ENCODE measurements at regions not wholly inside any gene's neighbourhood (a gene's known extent, or its start where the extent isn't known, plus 50 kb on each side); places are given as distances from the start of the nearest gene placed in this dataset.

DNA sequence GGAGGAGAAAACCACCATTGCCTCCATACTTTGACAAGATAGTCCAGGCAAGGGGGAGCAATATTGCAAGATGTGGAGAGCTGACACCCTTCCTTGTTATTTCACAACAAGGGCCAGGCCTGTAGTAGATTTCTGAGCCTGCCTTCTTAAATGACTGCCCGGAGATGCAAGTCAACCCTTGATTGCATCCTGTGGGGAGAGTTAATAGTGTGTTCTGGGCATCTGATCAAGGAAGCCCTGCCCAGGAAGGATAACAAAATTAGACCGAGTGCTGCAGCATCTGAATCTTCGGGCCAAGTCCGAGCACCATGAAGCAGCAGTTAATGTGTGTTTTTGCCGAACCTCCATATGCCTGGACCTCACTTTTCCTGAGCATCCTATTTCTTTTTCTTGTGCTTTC lies 382.3 kb downstream of the PRDM2 start:
- DNase-seq (ENCODE audit: low spot score) = no peak
- intact Hi-C loops (cut with DNase I) = no loop called here

DNA sequence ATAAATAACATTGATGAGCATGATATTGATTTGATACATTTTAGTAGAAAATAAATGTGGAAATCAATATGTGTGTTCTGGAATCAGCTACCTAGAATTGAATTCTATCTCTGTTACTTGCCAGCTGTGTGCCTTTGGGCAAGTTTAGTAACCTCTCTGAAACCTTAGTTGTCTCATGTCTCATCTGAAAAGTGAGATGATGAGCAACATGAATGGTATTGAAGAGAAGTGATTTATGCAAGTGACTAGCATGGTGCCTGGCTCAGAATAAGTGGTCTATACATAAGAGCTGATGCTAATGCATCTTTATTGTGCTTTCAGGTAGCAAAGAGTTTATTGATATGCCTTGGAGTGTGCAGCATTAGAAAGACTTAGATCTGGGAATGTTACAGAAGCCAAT lies 383.3 kb downstream of the PRDM2 start:
- DNase-seq (ENCODE audit: low spot score) = no peak
- intact Hi-C loops (cut with DNase I) = no loop called here

DNA sequence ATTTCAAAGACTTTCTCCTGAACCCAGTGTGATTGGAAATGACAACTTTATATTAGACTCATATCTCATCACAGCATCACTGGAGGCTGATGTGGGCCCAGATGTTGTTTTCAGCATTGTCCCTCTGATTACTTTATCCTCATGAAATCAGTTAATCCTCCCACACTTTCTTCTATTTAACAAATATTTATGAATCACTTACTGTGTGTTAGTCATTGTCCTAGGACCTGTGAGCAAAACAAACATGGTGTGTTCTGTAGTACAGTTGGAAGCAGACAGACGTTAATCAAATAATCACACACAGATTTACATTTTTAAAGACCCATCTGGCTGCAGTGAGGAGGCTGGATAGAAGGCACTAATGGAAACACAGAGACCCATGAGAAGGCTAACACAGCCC lies 383.7 kb downstream of the PRDM2 start:
- no peak for DNase-seq (ENCODE audit: low spot score)
- intact Hi-C loops (cut with DNase I) = no loop called here

DNA sequence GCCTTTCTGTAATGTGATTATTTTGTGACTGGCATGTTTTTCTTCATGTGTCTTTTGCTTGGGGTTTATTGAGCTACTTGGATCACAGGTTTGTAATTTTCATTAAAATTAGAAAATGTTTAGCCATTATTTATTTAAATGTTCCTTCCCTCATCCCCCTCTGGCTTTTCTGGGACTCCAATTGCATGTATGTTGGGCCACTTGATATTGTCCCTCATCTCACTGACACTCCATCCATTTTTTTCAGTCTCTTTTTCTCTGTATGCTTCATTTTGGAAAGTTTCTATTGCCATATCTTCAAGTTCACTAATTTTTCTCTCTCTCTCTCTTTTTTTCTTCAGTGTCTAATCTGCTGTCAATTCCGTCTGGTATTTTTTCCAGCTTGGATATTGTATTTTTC lies 390.1 kb downstream of the PRDM2 start:
- intact Hi-C loops (cut with DNase I) = no loop called here
- DNase-seq (ENCODE audit: low spot score) = no peak

DNA sequence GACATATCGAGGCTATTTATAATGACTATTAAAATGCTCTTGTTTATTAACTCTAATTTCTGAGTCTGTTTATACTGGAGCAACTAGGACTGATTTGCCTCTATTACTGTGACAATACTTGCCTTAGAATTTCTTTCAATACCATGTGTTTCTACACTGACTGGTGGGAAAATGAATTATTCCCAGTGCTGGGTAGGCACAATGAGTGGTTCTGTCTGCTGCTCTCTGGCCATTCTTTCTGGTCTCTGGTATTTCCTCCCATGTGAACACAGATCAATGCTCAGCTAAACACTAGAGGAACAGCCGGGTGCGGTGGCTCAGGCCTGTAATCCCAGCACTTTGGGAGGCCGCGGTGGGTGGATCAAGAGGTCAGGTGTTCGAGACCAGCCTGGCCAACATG lies 390.5 kb downstream of the PRDM2 start:
- intact Hi-C loops (cut with DNase I) = no loop called here
- DNase-seq (ENCODE audit: low spot score) = no peak

DNA sequence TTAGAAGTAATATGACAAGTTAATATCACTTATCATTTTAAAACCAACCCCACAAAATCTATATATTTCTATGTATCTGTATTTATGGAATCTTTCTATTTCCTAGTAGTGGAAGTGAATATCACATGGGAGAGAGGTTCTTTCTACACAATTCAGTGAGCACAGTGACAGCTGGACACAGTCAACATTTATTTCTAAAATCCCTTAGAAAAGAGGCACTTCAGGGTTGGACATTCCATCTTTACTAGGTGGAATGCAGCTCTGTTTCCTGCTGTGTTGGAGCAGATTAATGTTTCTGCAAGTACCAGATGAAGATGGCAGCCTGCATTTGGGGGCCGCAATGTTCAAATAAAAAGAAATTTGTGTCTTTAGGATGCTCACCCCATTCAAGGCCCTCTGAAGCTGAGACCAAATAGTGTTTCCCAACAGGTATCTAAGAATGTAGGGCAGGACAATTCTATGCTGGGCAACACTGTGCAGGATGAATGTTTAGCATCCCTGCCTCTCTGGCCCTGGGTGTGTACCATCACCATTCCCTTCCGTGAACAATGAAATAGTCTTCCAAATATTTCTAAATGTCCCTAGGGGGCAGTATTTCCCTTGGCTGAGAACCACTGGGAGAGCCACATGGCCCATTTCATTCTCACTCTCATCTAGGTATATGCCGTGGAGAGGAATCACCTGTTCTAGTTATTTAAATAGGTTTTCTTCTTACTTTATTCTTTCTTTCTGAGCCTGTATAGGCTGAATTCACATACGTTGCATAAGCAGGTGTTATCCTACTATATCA lies 394.8 kb downstream of the PRDM2 start:
- intact Hi-C loops (cut with DNase I) = no loop called here
- DNase-seq (ENCODE audit: low spot score) = no peak

DNA sequence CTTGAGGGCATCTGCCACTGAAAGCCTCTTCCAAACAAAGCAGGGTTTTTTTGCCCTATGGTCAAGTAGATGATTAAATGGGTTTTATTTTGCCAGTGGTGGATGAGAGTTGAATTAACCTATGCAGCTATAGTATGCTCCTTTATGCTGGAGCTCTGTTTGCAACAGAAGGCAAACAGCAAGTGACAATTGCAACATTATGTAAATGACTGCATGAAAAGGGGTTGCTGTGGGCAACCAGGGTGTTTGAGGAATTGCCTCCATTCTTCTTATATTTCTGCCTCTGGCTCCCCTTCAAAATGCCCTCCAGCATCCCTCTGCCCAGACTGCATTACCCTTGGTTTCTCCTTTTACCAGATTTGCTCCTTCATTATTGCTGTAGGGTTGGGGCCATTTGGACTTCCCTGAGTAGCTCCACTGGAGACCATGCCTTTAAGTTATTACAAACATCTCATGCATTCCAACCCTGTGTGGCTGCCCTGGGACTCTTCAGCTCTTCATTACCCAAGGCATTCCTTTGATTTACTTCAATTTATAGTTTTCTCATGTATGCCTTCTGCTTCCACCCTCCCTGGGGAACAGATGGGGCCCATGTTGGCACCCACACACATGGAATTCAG lies 398.4 kb downstream of the PRDM2 start:
- intact Hi-C loops (cut with DNase I) = no loop called here
- DNase-seq (ENCODE audit: low spot score) = no peak

DNA sequence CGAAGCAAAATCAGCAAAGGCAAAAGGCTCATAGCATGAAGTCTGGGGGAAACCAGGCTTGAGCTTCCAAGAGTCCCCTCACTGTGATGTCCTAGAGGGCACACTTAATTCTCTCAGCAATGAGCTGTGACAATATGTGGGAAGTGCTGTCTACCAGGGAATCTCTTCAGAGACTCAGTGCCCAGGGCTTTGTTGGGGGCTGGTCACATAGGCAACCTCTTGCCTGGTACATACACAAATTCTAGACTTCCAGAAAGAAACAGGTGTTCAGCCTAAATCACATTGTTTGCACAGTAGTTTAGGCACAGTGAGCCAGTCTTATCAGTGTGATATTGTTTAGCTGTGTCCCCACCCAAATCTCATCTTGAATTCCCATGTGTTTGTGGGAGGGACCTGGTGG lies 400.5 kb downstream of the PRDM2 start:
- intact Hi-C loops (cut with DNase I) = no loop called here
- DNase-seq (ENCODE audit: low spot score) = no peak

DNA sequence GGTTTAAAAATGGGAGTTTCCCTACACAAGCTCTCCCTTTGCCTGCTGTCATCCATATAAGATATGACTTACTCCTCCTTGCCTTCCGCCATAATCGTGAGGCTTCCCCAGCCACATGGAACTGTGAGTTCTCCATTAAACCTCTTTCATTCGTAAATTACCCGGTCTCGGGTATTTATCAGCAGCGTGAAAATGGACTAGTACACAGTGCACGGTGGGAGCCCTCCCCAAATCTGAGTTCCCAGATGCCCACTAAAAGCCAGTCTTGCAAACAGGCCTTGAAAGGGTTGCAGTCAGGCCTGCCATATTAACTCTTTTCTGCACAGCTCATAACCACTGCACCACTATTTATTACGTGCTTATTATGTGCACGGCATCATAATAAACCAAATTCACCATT lies 400.9 kb downstream of the PRDM2 start:
- intact Hi-C loops (cut with DNase I) = no loop called here

DNA sequence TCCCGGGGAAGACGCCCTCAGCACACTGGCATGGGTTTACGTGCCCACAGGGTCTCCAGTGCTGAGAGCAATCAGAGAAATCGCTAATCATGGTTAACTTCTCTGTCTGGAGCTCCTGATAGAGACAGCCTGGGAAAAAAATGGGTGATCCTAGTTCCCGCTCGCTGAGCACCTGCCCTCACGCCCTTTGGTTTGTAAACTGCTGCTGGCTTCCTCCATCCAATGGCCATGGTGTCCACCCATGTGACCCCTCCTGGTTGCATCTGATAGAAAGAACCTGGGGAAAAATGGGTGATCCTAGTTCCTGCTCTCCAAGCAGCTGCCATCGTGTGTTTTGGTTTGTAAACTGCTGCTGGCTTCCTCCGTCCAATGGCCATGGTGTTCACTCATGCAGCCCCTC lies 402.2 kb downstream of the PRDM2 start:
- DNase-seq (ENCODE audit: low spot score) = no peak
- intact Hi-C loops (cut with DNase I) = no loop called here

More for the DNA sequence above, 400.9 kb downstream of the PRDM2 start:
- DNase-seq (ENCODE audit: low spot score) = no peak

DNA sequence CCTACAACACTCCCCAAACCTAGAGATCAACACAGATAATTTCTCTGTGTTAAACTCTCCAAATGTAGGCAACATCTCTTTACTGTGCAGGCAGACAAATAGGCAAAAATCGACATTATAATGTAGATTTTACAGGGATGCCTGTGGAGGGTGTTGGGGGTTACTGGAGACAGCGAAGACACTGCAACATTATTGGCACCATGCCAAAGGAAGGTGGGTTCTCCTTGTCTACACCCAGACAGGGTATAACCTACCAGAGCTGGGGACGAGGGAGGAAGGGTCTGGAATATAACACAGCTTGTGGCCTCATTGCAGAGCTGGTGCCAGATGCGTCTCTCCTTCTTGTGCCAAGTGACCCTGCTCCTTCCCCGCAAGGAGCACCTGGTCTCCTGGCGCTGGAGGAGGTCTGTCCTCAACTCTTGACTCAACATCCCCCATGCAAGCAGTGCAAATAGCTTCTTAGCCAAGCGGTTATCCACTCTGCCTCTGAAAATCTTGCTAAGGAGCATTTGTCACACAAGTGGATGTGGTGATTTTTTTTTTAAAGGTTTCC lies 404.0 kb downstream of the PRDM2 start:
- intact Hi-C loops (cut with DNase I) = no loop called here
- DNase-seq (ENCODE audit: low spot score) = no peak

DNA sequence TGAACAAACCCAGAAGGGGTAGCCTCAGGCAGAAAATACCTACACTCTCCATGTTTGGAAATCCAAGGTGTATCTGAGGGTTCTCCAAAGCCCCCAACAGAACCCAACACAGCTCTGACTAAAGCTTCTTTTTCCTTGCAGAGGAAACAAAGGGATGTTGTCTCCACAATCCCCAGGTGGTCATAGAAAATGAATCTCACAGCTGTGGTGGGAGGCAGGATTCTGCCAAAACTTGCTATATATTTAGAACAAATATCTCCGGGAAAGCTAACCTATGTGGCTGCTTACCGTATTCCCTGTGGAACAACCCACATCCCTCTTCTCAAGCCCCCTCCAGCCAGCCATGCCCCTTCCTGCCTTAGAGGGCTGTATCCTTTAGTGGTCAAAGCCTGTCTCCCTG lies 406.1 kb downstream of the PRDM2 start:
- intact Hi-C loops (cut with DNase I) = no loop called here
- no peak for DNase-seq (ENCODE audit: low spot score)

DNA sequence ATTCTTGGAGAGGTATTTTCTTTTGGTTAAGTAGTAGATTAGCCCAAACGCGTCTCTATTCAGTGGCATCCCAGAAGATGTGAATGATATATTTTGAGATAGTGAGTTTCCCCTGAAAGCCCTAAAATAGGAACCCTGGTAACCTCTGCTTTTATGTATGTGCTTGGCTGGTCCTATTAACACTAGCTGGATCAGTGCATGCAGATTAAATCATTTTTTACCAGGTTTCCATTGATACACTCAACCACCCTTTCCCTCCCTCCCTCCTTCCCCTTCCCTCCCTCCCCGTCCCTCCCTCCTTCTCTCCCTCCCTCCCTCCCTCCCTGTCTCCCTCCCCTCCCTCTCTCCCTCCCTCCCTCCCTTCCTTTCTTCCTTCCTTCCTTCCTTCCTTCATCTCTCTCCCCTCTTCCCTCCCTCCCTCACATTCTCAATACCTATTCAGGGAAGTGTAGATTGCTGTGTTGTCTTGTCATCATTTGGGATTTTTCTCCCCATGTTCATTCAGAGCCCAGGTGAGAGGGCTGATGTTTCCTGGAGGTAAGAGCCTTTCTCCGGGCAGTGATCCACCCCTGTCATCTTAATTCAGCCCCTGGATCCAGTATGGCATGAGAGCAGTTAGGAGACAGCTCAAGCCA lies 406.8 kb downstream of the PRDM2 start:
- no peak for DNase-seq (ENCODE audit: low spot score)
- intact Hi-C loops (cut with DNase I) = no loop called here

DNA sequence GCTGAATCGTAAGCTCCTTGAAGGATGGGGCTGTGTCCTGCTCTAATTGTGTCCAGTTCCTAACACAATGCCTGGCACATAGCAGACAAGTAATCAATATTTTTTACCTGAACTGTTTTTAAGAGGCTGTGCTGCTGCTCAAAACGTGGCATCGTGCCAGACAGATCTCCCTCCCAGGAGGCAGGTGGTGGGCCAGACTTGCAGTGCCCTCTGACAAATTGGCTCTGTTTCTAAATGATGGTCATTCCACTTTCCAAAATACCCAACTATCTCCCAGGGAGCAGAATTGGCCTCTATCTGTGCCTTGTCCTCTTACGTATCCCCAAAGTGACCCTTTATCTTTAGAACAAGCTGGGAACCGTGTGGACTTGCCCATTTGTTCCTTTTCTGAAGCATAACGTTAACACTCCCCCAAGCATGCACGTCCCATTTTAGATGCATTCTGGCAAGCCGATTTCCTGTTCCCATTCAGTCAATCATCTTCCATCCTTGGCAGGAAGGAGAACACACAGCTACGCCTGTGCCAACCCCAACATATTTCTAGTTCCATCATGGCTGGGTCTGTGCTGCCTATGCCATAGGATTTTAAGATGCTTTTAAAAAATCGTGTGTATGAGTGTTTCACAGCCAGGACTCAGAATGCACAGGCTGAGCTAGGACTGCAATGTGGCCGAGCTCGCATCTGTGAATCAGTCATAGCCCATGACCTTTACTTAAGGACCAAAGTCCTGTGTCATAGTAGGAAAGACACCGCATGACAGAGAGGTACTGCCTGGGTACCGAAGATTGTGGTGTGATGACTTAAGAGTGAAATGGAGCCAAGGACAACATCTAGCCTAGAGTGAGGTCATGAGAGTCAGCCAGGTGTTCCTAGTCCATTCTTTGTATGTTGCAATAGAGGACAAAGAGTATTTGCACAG lies 408.6 kb downstream of the PRDM2 start:
- DNase-seq (ENCODE audit: low spot score) = no peak
- intact Hi-C loops (cut with DNase I) = no loop called here

DNA sequence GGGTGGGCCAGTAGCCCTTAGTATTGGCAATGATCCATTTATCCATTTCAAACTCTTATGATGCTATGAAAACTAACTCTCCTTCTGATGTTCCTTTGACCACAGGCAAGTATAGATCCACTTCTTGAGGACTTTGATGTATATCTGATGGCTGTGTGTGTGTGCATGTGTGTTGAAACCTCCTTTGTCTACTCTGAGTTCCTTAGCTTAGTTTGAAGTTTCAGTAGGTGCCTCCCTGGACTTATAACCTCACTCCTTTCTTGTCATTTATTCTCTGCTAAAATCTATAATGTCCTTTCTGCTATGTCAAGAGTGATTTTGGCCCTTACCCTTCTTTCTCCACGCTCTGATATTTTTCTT lies 409.3 kb downstream of the PRDM2 start:
- intact Hi-C loops (cut with DNase I) = no loop called here
- no peak for DNase-seq (ENCODE audit: low spot score)

DNA sequence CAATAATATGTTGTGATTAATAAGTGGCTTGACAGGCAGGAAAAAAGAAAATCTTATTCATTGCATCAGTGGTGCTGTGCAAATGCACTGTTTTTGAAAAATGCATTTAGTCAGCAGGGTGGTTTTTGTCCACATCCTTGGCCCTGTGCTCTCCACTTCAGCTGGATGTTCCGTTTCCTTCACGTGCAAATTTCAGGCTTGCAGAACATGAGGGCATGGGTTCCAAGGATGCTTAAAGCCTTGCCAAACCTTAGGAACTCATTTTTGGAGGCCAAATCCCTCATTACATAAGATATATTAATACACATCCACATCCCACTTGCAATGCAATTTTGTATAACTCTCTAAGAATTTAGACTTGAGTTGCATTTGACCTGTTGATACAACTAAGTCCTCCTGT lies 410.1 kb downstream of the PRDM2 start:
- intact Hi-C loops (cut with DNase I) = loop anchor here (5.0 kb wide), 1 partner anchor 622 kb away; no protein-coding TSS in a partner anchor
- no peak for DNase-seq (ENCODE audit: low spot score)

DNA sequence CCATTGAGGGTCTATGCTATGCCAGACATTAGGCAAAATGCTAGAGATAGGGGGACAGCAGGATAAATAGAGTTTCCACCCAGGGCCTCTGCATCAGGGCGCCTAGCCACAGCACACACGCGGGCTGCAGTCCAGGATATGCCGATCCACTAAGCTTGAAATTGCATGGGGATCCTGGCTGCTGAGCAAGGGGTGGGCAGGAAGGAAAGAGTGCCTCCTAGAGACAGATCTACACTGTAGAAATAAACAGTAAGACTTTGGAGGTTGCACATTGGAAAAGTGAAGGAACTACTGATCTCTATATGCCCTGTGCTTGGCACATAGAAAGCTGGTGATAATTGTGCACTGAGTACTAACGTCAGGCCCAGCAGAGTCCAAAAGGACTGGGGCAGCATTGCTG lies 411.1 kb downstream of the PRDM2 start:
- DNase-seq (ENCODE audit: low spot score) = no peak
- intact Hi-C loops (cut with DNase I) = loop anchor here (5.0 kb wide), 1 partner anchor 621 kb away; no protein-coding TSS in a partner anchor

DNA sequence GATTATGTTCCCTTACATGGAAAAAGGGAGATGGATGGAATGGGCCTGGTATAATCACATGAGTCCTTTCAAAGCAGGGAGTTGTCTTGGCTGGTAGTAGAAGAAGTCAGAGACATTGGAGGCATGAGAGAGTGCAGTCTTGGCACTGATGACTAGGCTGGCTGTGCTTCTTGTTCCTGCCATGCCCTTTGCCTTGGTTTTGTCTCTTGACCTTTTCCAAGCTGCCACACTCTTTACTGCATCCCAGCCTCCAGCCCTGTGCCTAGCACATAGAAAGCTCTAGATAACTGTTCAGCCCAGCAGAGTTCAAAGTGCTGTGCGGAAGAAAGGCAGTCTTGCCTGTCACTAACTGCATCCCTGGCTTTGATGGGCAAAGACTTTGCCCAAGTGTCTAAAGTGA lies 412.6 kb downstream of the PRDM2 start:
- intact Hi-C loops (cut with DNase I) = loop anchor here (5.0 kb wide), 1 partner anchor 620 kb away; no protein-coding TSS in a partner anchor
- DNase-seq (ENCODE audit: low spot score) = no peak

DNA sequence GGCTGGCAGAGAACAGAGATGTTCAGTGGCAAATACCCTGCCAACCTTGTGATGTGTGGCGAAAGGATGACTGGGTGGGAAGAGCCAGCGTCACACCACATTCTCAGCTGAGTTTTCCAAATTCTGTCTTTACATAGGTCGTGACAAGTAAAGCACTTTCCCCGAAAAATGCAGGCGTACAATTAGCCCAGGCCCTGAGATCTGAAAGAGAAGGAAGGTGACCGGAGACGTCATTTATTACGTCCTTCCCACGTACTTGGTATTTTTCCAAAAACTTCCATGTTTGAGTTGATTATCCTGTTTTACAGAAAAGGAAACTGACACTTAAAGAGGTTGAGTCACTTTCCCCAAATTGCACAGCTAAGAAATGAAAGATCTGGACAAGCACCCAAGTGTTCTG lies 413.3 kb downstream of the PRDM2 start:
- DNase-seq (ENCODE audit: low spot score) = no peak
- intact Hi-C loops (cut with DNase I) = loop anchor here (5.0 kb wide), 1 partner anchor 619 kb away; no protein-coding TSS in a partner anchor

Data from cardiac septum (tissue), 1 donor.